Transverse colon (tissue), 4 donors: ENCODE measurements at regions not wholly inside any gene's neighbourhood (a gene's known extent, or its start where the extent isn't known, plus 50 kb on each side); places are given as distances from the start of the nearest gene placed in this dataset.

ENCODE experiments used
- DNase-seq: peaks from one replicate; pipeline ENCODE4 v3.0.0-alpha.2; 2019
- H3K27ac ChIP-seq, 4 donors: fragments of 200-600 bp; sonication (generic); 2 replicates each; pipeline ENCODE4 v1.5.1; 2016 to 2018; ENCODE audit warnings: inconsistent platforms in 4 of 4
- H3K27me3 ChIP-seq: fragments of 200-600 bp; sonication (generic); 2 replicates; pipeline ENCODE4 v1.5.1; 2017; ENCODE audit warnings: inconsistent platforms
- H3K36me3 ChIP-seq, 4 donors: fragments of 200-600 bp; sonication (generic); 2 replicates each; pipeline ENCODE4 v1.5.1; 2017 to 2019; ENCODE audit warnings: inconsistent platforms in 4 of 4
- H3K4me1 ChIP-seq, 4 donors: fragments of 200-600 bp; sonication (generic); 2 replicates each; pipeline ENCODE4 v1.5.1; 2017 to 2020; ENCODE audit warnings: inconsistent platforms in 4 of 4
- H3K4me3 ChIP-seq, 4 donors: fragments of 200-600 bp; sonication (generic); 1 replicate in 1 of 4; 2 replicates in 3 of 4; pipeline versions ENCODE4 v1.5.1 to v1.6.1; 2017 to 2019; ENCODE audit warnings: inconsistent platforms in 4 of 4
- H3K9me3 ChIP-seq, 2 donors: fragments of 200-600 bp; sonication (generic); 2 replicates each; pipeline ENCODE4 v1.5.1; 2017 to 2019; ENCODE audit warnings: inconsistent platforms in 2 of 2
- CTCF ChIP-seq, 5 experiments: fragments of 200-600 bp in 3 of 5; fragments of 450-650 bp in 2 of 5; sonication (generic) in 3 of 5; IDR thresholded peaks; 1 replicate in 2 of 5; 2 replicates in 3 of 5; pipeline ENCODE4 v1.5.1; 2016 to 2017; ENCODE audit warnings: antibody characterized with exemption in 5 of 5, inconsistent platforms in 3 of 5, mild to moderate bottlenecking in 2 of 5, moderate library complexity in 1 of 5
- EP300 ChIP-seq: sonication (generic); formaldehyde crosslinking; IDR thresholded peaks from one replicate; pipeline ENCODE4 v1.6.1; 2017; ENCODE audit warnings: antibody characterized with exemption, low read depth
- POLR2A ChIP-seq: fragments of 450-650 bp; IDR thresholded peaks from one replicate; pipeline ENCODE4 v1.6.1; 2016; ENCODE audit warnings: antibody characterized with exemption, mild to moderate bottlenecking, moderate library complexity
- POLR2AphosphoS5 ChIP-seq, 3 donors: sonication (generic); formaldehyde crosslinking; IDR thresholded peaks; one replicate each; pipeline ENCODE4 v1.6.1; 2016; ENCODE audit warnings: antibody characterized with exemption in 3 of 3
- WGBS, 2 donors: methylation state at CpG; one replicate each; pipeline ENCODE4 v1.1.5; 2018; ENCODE audit warnings: low coverage in 1 of 2; 5-methylcytosine and 5-hydroxymethylcytosine counted together
- in situ Hi-C, 4 donors: fragments of 200-750 bp; cut with MboI; loops; one replicate each; pipeline versions ENCODE4 v1.15.0 to v1.15.1; 2017; ENCODE audit warnings: low sequenced_read_pairs in 3 of 4, low pct_ligation_motif_present in 1 of 4, low pct_unique_long_range_greater_than_20kb in 1 of 4
- intact Hi-C: fragments of 100-400 bp; cut with DNase I; formaldehyde crosslinking; loops from one replicate; pipeline ENCODE4 v1.15.1; 2023; ENCODE audit warnings: low total_unique reads

GRCh38 chr9:22683700-22684075 is 237.1 kb downstream of the DMRTA1 start:
- H3K4me1 ChIP-seq: no peaks in the 10 kb centered on the region
- DNase-seq: no peak
- in situ Hi-C loops: no loop called here
- H3K9me3 ChIP-seq: no peaks in the 10 kb centered on the region
- no peaks in the 10 kb centered on the region for H3K27me3 ChIP-seq
- TF ChIP-seq POLR2A (no peak), CTCF (IDR thresholded peaks at IDR 0.05) (no peak), POLR2AphosphoS5 (IDR thresholded peaks at IDR 0.05) (no peak), EP300 (no peak)
- intact Hi-C loops: no loop called here
- H3K4me3 ChIP-seq: no peak overlapping the region
- H3K27ac ChIP-seq: no peak overlapping the region
- 41 to 53% methylated on average over 2 of the region's 2 CpGs for WGBS, 2 donors
- H3K36me3 ChIP-seq: no peaks in the 10 kb centered on the region

- no peak for DNase-seq
- no peaks in the 10 kb centered on the region for H3K4me1 ChIP-seq
- 38 to 40% methylated on average over 1 to 2 of the region's 2 CpGs for WGBS, 2 donors
- in situ Hi-C loops (no loop called here), intact Hi-C loops (no loop called here)
- no peak overlapping the region for H3K4me3 ChIP-seq
- TF ChIP-seq EP300 (no peak), POLR2A (no peak), POLR2AphosphoS5 (IDR thresholded peaks at IDR 0.05) (no peak), CTCF (IDR thresholded peaks at IDR 0.05) (no peak)
- H3K9me3 ChIP-seq: no peaks in the 10 kb centered on the region
- no peak overlapping the region for H3K27ac ChIP-seq
- H3K27me3 ChIP-seq: no peaks in the 10 kb centered on the region
- no peaks in the 10 kb centered on the region for H3K36me3 ChIP-seq
Measured at GRCh38 chr9:22693156-22693555, 246.5 kb downstream of the DMRTA1 start.

- TF ChIP-seq EP300 (no peak), POLR2AphosphoS5 (IDR thresholded peaks at IDR 0.05) (no peak), POLR2A (no peak), CTCF (IDR thresholded peaks at IDR 0.05) (no peak)
- Histone ChIP-seq H3K27ac (no peak overlapping the region), H3K4me3 (no peak overlapping the region), H3K9me3 (no peaks in the 10 kb centered on the region), H3K4me1 (no peaks in the 10 kb centered on the region), H3K36me3 (no peaks in the 10 kb centered on the region), H3K27me3 (no peaks in the 10 kb centered on the region)
- in situ Hi-C loops: no loop called here
- intact Hi-C loops: no loop called here
- no peak for DNase-seq
Measured at GRCh38 chr9:22700171-22700570, 253.5 kb downstream of the DMRTA1 start.

- no peaks in the 10 kb centered on the region for H3K36me3 ChIP-seq
- no peak overlapping the region for H3K4me3 ChIP-seq
- H3K27me3 ChIP-seq: no peaks in the 10 kb centered on the region
- WGBS, 2 donors: 68 to 73% methylated on average over 1 of the region's 1 CpG
- no peaks in the 10 kb centered on the region for H3K9me3 ChIP-seq
- DNase-seq: no peak
- no peak for TF ChIP-seq POLR2A
- TF ChIP-seq EP300: no peak
- in situ Hi-C loops: no loop called here
- H3K4me1 ChIP-seq: no peaks in the 10 kb centered on the region
- intact Hi-C loops: no loop called here
- no peak overlapping the region for H3K27ac ChIP-seq
Measured at GRCh38 chr9:22718653-22719052, 272.0 kb downstream of the DMRTA1 start.

- no peak for TF ChIP-seq POLR2A
- no peak for TF ChIP-seq POLR2AphosphoS5 (IDR thresholded peaks at IDR 0.05)
- no peak for TF ChIP-seq CTCF (IDR thresholded peaks at IDR 0.05)
- no peak for TF ChIP-seq EP300
- in situ Hi-C loops: no loop called here
- Histone ChIP-seq H3K4me3 (no peak overlapping the region), H3K27me3 (no peaks in the 10 kb centered on the region), H3K9me3 (no peaks in the 10 kb centered on the region), H3K4me1 (no peaks in the 10 kb centered on the region), H3K27ac (no peak overlapping the region), H3K36me3 (no peaks in the 10 kb centered on the region)
- no peak for DNase-seq
- intact Hi-C loops: no loop called here
- WGBS, 2 donors: 78 to 79% methylated on average over 2 of the region's 2 CpGs
Measured at GRCh38 chr9:22722492-22722891, 275.9 kb downstream of the DMRTA1 start.
